ENCODE measurements at regions not wholly inside any gene's neighbourhood (a gene's known extent, or its start where the extent isn't known, plus 50 kb on each side); places are given as distances from the start of the nearest gene placed in this dataset.

DNA sequence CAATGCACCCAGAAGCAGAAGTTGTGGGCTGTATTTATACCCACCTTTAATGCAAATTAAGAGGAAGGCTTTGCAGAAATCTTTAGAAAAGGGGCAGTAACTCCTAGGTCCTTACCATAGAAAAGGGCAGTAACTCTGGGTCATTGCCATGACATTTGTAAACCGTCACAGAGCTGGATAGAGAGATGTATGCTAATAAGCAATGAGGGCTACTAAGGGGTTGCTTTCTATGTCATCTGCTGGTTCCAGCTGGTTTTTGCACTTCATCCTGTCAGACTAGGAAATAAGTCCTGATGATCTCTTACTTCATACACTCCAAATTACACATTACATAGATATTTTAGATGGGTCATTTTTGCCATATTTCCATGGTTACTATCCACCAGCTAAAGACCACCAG is 299.1 kb upstream of the TYRP1 start:
- Mint-ChIP-seq H3K4me3 (no peak overlapping the region), H3K9me3 (no peaks in the 10 kb centered on the region), H3K27me3 (ENCODE audit: low read depth) (no peaks in the 10 kb centered on the region), H3K4me1 (peaks cover 8% of the 10 kb centered on the region; the same call in 1 of the 2 replicates), H3K27ac (no peak overlapping the region), H3K36me3 (no peaks in the 10 kb centered on the region)
- CTCF ChIA-PET = no interaction called here
- POLR2A ChIA-PET = no interaction called here
- TF ChIP-seq PRDM15 (CRISPR knock-in tag; IDR thresholded peaks at IDR 0.05) = no peak
- TF ChIP-seq RORB (CRISPR knock-in tag; IDR thresholded peaks at IDR 0.05) = no peak
- no peak for TF ChIP-seq E2F5 (CRISPR knock-in tag; IDR thresholded peaks at IDR 0.05)
- no peak for TF ChIP-seq NR3C1 (CRISPR knock-in tag; conservative IDR thresholded peaks at IDR 0.05; ENCODE audit: low read depth)
- no peak for TF ChIP-seq USF1 (CRISPR knock-in tag; IDR thresholded peaks at IDR 0.05)
- no peak for TF ChIP-seq OVOL2 (CRISPR knock-in tag; IDR thresholded peaks at IDR 0.05; ENCODE audit: borderline replicate concordance)
- no peak for TF ChIP-seq ZNF232 (CRISPR knock-in tag; IDR thresholded peaks at IDR 0.05)
- no peak for TF ChIP-seq MYBL2 (CRISPR knock-in tag; IDR thresholded peaks at IDR 0.05)
- DNase-seq (ENCODE audit: low spot score) (no peak), ATAC-seq (no peak)

- Mint-ChIP-seq H3K27me3 (ENCODE audit: low read depth) (no peaks in the 10 kb centered on the region), H3K9me3 (no peaks in the 10 kb centered on the region), H3K36me3 (no peaks in the 10 kb centered on the region), H3K4me3 (no peak overlapping the region), H3K4me1 (no peaks in the 10 kb centered on the region), H3K27ac (no peak overlapping the region)
- DNase-seq (ENCODE audit: low spot score) (no peak), ATAC-seq (no peak)
- CTCF ChIA-PET = no interaction called here
- no peak for TF ChIP-seq SMAD4 (CRISPR knock-in tag; IDR thresholded peaks at IDR 0.05)
- no peak for TF ChIP-seq NR1H2 (CRISPR knock-in tag; IDR thresholded peaks at IDR 0.05)
- TF ChIP-seq ATF3 (CRISPR knock-in tag; conservative IDR thresholded peaks at IDR 0.05) = no peak
- no peak for TF ChIP-seq PRDM15 (CRISPR knock-in tag; IDR thresholded peaks at IDR 0.05)
- TF ChIP-seq IRF2 (CRISPR knock-in tag; IDR thresholded peaks at IDR 0.05; ENCODE audit: borderline replicate concordance, low read depth) = no peak
- TF ChIP-seq, protein P1, sequence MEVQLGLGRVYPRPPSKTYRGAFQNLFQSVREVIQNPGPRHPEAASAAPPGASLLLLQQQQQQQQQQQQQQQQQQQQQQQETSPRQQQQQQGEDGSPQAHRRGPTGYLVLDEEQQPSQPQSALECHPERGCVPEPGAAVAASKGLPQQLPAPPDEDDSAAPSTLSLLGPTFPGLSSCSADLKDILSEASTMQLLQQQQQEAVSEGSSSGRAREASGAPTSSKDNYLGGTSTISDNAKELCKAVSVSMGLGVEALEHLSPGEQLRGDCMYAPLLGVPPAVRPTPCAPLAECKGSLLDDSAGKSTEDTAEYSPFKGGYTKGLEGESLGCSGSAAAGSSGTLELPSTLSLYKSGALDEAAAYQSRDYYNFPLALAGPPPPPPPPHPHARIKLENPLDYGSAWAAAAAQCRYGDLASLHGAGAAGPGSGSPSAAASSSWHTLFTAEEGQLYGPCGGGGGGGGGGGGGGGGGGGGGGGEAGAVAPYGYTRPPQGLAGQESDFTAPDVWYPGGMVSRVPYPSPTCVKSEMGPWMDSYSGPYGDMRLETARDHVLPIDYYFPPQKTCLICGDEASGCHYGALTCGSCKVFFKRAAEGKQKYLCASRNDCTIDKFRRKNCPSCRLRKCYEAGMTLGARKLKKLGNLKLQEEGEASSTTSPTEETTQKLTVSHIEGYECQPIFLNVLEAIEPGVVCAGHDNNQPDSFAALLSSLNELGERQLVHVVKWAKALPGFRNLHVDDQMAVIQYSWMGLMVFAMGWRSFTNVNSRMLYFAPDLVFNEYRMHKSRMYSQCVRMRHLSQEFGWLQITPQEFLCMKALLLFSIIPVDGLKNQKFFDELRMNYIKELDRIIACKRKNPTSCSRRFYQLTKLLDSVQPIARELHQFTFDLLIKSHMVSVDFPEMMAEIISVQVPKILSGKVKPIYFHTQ (CRISPR knock-in tag; IDR thresholded peaks at IDR 0.05) = no peak
- TF ChIP-seq NFATC4 (CRISPR knock-in tag; IDR thresholded peaks at IDR 0.05) = no peak
- POLR2A ChIA-PET = no interaction called here
Measured at GRCh38 chr9:12403721-12404120, 289.5 kb upstream of the TYRP1 start.
